ENCODE measurements at regions not wholly inside any gene's neighbourhood (a gene's known extent, or its start where the extent isn't known, plus 50 kb on each side); places are given as distances from the start of the nearest gene placed in this dataset.

GRCh38 chr14:65332141-65332871 lies 80.2 kb upstream of the FUT8 start:
- Mint-ChIP-seq H3K9me3 (no peaks in the 10 kb centered on the region), H3K4me3 (no peak overlapping the region), H3K4me1 (ENCODE audit: low read depth) (peaks cover 35% of the 10 kb centered on the region), H3K36me3 (ENCODE audit: insufficient read depth) (no peaks in the 10 kb centered on the region), H3K27me3 (ENCODE audit: low read depth) (no peaks in the 10 kb centered on the region)
- DNase-seq = no peak
- ATAC-seq = no peak

GRCh38 chr14:65333943-65334687 lies 78.4 kb upstream of the FUT8 start:
- Mint-ChIP-seq H3K36me3 (ENCODE audit: insufficient read depth) (no peaks in the 10 kb centered on the region), H3K4me1 (ENCODE audit: low read depth) (peaks cover 38% of the 10 kb centered on the region), H3K4me3 (no peak overlapping the region), H3K9me3 (no peaks in the 10 kb centered on the region), H3K27me3 (ENCODE audit: low read depth) (no peaks in the 10 kb centered on the region)
- no peak for ATAC-seq
- DNase-seq = no peak

- Mint-ChIP-seq H3K4me3 (no peak overlapping the region), H3K36me3 (ENCODE audit: insufficient read depth) (no peaks in the 10 kb centered on the region), H3K27me3 (ENCODE audit: low read depth) (no peaks in the 10 kb centered on the region), H3K9me3 (no peaks in the 10 kb centered on the region), H3K4me1 (ENCODE audit: low read depth) (peaks cover 40% of the 10 kb centered on the region)
- no peak for DNase-seq
- ATAC-seq = no peak
These were observed 77.6 kb upstream of the FUT8 start for GRCh38 chr14:65334765-65335410.

GRCh38 chr14:65335411-65335947 lies 77.1 kb upstream of the FUT8 start:
- ATAC-seq = no peak
- H3K36me3 Mint-ChIP-seq (ENCODE audit: insufficient read depth) = no peaks in the 10 kb centered on the region
- no peak overlapping the region for H3K4me3 Mint-ChIP-seq
- H3K27me3 Mint-ChIP-seq (ENCODE audit: low read depth) = no peaks in the 10 kb centered on the region
- DNase-seq = no peak
- peaks cover 41% of the 10 kb centered on the region for H3K4me1 Mint-ChIP-seq (ENCODE audit: low read depth)
- H3K9me3 Mint-ChIP-seq = no peaks in the 10 kb centered on the region

DNA sequence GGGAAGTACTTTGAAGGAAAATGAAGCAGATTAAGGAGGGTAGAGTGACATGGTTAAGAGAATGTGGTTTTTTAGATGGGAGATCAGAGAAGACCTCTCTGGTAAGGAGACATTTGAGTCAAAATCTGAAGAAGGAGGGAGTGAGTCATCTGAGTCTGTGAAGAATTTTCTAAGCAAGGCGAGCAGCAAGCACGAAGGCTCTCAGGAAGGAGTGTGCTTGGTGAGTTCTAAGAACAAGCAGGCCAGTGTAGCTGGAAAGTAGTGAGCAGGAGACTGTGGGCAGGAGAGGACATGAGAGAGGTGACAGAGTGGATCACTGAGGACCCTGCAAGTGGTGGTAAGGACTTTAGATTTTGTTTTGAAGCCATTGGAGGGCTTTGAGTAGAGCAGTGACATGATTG lies 76.3 kb upstream of the FUT8 start:
- Mint-ChIP-seq H3K9me3 (no peaks in the 10 kb centered on the region), H3K4me3 (peak overlapping the region; percentile 61), H3K27me3 (ENCODE audit: low read depth) (no peaks in the 10 kb centered on the region), H3K4me1 (ENCODE audit: low read depth) (peaks cover 41% of the 10 kb centered on the region), H3K36me3 (ENCODE audit: insufficient read depth) (no peaks in the 10 kb centered on the region)
- DNase-seq (peak; percentile 16), ATAC-seq (peak; percentile 97)

- ATAC-seq (no peak), DNase-seq (no peak)
- peaks cover 2% of the 10 kb centered on the region for H3K36me3 Mint-ChIP-seq (ENCODE audit: insufficient read depth)
- H3K4me1 Mint-ChIP-seq (ENCODE audit: low read depth) = peaks cover 22% of the 10 kb centered on the region
- no peak overlapping the region for H3K4me3 Mint-ChIP-seq
- no peaks in the 10 kb centered on the region for H3K9me3 Mint-ChIP-seq
- H3K27me3 Mint-ChIP-seq (ENCODE audit: low read depth) = no peaks in the 10 kb centered on the region
These were observed 72.7 kb upstream of the FUT8 start for GRCh38 chr14:65339866-65340265.

DNA sequence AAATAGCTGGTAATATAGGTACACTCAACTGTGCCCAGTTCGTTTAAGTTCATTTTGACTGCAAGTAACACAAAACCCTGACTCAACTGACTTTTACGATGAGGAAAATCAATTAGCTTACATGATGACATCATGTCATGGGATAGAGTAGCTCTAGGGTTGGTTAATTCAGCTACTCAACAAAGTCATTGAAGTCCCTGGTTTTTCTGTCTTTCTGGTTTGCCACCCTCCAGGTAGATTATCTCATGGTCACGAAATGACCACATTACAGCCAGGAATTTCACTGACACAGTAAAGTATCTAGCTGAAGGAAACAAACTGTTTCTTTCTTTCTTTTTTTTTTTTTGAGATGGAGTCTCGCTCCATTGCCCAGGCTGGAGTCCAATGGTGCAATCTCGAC lies 68.5 kb upstream of the FUT8 start:
- Mint-ChIP-seq H3K9me3 (no peaks in the 10 kb centered on the region), H3K36me3 (ENCODE audit: insufficient read depth) (peaks cover 4% of the 10 kb centered on the region), H3K27me3 (ENCODE audit: low read depth) (no peaks in the 10 kb centered on the region), H3K4me3 (no peak overlapping the region), H3K4me1 (ENCODE audit: low read depth) (peaks cover 3% of the 10 kb centered on the region)
- DNase-seq (no peak), ATAC-seq (no peak)

GRCh38 chr14:65345266-65345665 lies 67.3 kb upstream of the FUT8 start:
- Mint-ChIP-seq H3K9me3 (no peaks in the 10 kb centered on the region), H3K4me3 (no peak overlapping the region), H3K27me3 (ENCODE audit: low read depth) (no peaks in the 10 kb centered on the region), H3K4me1 (ENCODE audit: low read depth) (no peaks in the 10 kb centered on the region), H3K36me3 (ENCODE audit: insufficient read depth) (peaks cover 4% of the 10 kb centered on the region)
- DNase-seq (no peak), ATAC-seq (no peak)

DNA sequence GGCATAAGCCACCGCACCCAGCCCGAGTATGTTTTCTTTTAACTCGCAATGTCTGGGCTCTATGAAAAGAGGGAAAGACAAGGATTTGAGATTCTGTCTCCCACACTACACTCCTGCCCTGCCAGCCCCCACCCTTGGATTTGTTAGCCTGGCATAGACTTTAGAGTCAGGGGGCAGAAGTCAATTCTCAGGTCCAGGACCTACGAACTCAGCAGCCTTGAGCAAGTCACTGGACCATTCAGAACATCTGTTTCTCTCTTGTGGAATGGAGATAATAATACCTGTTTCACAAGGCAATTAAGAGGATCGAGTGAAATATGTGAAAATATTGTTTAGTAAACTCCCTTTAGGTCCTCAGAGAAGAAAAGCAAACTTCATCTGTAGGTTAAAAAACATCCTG lies 66.1 kb upstream of the FUT8 start:
- no peaks in the 10 kb centered on the region for H3K27me3 Mint-ChIP-seq (ENCODE audit: low read depth)
- H3K36me3 Mint-ChIP-seq (ENCODE audit: insufficient read depth) = peaks cover 4% of the 10 kb centered on the region
- no peaks in the 10 kb centered on the region for H3K4me1 Mint-ChIP-seq (ENCODE audit: low read depth)
- H3K4me3 Mint-ChIP-seq = no peak overlapping the region
- DNase-seq (no peak), ATAC-seq (no peak)
- no peaks in the 10 kb centered on the region for H3K9me3 Mint-ChIP-seq

DNA sequence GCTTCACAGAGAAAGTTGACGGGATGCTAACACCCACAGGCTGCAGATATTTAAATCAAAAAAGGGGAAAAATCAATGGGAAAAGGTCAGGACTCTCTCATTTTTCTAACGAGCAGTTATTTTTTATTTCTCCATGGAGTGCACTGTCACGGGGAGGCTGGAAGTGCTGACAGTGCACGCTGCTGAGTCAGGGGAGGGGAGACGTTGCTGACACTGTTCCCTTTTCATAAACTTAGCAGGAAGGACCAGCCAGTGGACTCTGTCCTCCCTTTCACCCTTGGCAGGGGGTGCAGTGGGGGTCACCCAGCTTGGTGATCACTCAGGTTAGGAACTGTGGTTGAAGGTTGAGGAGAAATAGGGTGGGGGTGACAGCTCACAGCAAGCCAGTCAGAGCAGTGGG lies 65.6 kb upstream of the FUT8 start:
- Mint-ChIP-seq H3K4me3 (no peak overlapping the region), H3K36me3 (ENCODE audit: insufficient read depth) (peaks cover 4% of the 10 kb centered on the region), H3K9me3 (no peaks in the 10 kb centered on the region), H3K27me3 (ENCODE audit: low read depth) (no peaks in the 10 kb centered on the region), H3K4me1 (ENCODE audit: low read depth) (no peaks in the 10 kb centered on the region)
- ATAC-seq (no peak), DNase-seq (no peak)

- peaks cover 3% of the 10 kb centered on the region for H3K4me1 Mint-ChIP-seq (ENCODE audit: low read depth)
- ATAC-seq = no peak
- H3K36me3 Mint-ChIP-seq (ENCODE audit: insufficient read depth) = peaks cover 4% of the 10 kb centered on the region
- no peak overlapping the region for H3K4me3 Mint-ChIP-seq
- no peak for DNase-seq
- H3K27me3 Mint-ChIP-seq (ENCODE audit: low read depth) = no peaks in the 10 kb centered on the region
- H3K9me3 Mint-ChIP-seq = no peaks in the 10 kb centered on the region
These were observed 64.4 kb upstream of the FUT8 start for GRCh38 chr14:65348137-65348536.

- H3K36me3 Mint-ChIP-seq (ENCODE audit: insufficient read depth) = peaks cover 4% of the 10 kb centered on the region
- H3K27me3 Mint-ChIP-seq (ENCODE audit: low read depth) = no peaks in the 10 kb centered on the region
- no peak for ATAC-seq
- H3K4me1 Mint-ChIP-seq (ENCODE audit: low read depth) = peaks cover 7% of the 10 kb centered on the region
- no peaks in the 10 kb centered on the region for H3K9me3 Mint-ChIP-seq
- no peak overlapping the region for H3K4me3 Mint-ChIP-seq
- no peak for DNase-seq
These were observed 63.4 kb upstream of the FUT8 start for GRCh38 chr14:65349100-65349499.

- H3K27me3 Mint-ChIP-seq (ENCODE audit: low read depth) = no peaks in the 10 kb centered on the region
- peaks cover 2% of the 10 kb centered on the region for H3K36me3 Mint-ChIP-seq (ENCODE audit: insufficient read depth)
- ATAC-seq (no peak), DNase-seq (no peak)
- no peak overlapping the region for H3K4me3 Mint-ChIP-seq
- H3K4me1 Mint-ChIP-seq (ENCODE audit: low read depth) = peaks cover 19% of the 10 kb centered on the region
- no peaks in the 10 kb centered on the region for H3K9me3 Mint-ChIP-seq
These were observed 60.9 kb upstream of the FUT8 start for GRCh38 chr14:65351493-65352194.

DNA sequence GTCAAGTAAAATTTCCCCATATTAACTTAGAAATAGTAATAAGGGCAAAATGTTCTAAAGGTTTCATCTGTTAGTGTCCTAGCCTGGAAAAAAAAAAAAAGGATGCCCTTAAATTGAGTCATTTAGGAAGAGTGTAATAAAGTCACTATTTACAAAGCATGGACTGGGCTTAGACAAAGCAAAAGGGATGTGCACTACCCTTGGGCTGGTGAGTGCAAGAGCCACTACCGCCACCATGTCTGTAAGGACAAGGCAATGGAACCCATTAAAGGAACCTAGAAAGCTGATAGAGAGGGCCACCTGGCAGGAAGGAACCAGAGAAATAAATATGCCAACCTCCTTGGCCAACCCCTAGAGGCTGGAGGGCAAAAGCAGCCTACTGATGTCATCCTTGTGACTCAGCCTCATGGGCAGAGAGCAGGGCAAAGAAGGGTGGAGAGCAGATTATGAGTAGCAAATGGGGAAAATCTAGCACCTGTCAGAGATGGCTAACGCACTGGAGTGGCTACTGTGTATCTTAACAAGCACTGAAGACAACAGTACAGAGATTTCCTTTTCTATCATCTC lies 59.5 kb upstream of the FUT8 start:
- no peak for DNase-seq
- Mint-ChIP-seq H3K4me1 (ENCODE audit: low read depth) (peaks cover 24% of the 10 kb centered on the region), H3K9me3 (no peaks in the 10 kb centered on the region), H3K4me3 (no peak overlapping the region), H3K36me3 (ENCODE audit: insufficient read depth) (peaks cover 2% of the 10 kb centered on the region), H3K27me3 (ENCODE audit: low read depth) (no peaks in the 10 kb centered on the region)
- ATAC-seq = peak; percentile 48 to 57

All from activated T-cell treated with anti-CD3 and anti-CD28 coated beads, Interleukin-2, amount 50 U/mL, for 4 hours (primary cell).